HepG2 (cell line): ENCODE measurements at regions not wholly inside any gene's neighbourhood (a gene's known extent, or its start where the extent isn't known, plus 50 kb on each side); places are given as distances from the start of the nearest gene placed in this dataset.

Experiments
- ATAC-seq: fragments of 200-7000 bp; cut with Tn5 transposase; 3 replicates; pipeline ENCODE4 v1.9.1; 2020; ENCODE audit warnings: mild to moderate bottlenecking, moderate library complexity
- BruUV-seq: library from RNA; stranded (reverse); fragments of 400-500 nt; replicated peaks from 2 replicates; lab custom pipeline; 2021; lab: Mats Ljungman, UMichigan
- CTCF ChIA-PET: fragments of 300-600 bp; formaldehyde crosslinking; extraction: SDS; loops from one replicate; lab custom pipeline; 2021; ENCODE audit warnings: low total read pairs, inconsistent platforms, low intra/inter-chr PET ratio; lab: Yijun Ruan, JAX
- POLR2A ChIA-PET: fragments of 350-600 bp; sonication (Branson Sonifier 250); formaldehyde crosslinking; loops from one replicate; lab custom pipeline; 2020; ENCODE audit warnings: antibody characterized with exemption, inconsistent platforms; lab: Yijun Ruan, JAX
- DNase-seq: peaks from one replicate; pipeline ENCODE4 v3.0.0-alpha.2; 2015; ENCODE audit warnings: low spot score
- FAIRE-seq: peaks from 3 replicates; lab custom pipeline; 2011; peaks lifted over from hg19 to GRCh38; lab: Jason Lieb, UNC
- H2AFZ ChIP-seq: one replicate; pipeline ENCODE4 v1.6.1; 2011; ENCODE audit warnings: low read length, inconsistent platforms
- H3K27ac ChIP-seq: fragments of 300-600 bp; 3 replicates; pipeline ENCODE4 v1.8.0; 2011; ENCODE audit warnings: mixed run types, mild to moderate bottlenecking, mixed read lengths, low read length, inconsistent platforms; ENCODE audit not compliant: insufficient read depth; ENCODE audit errors: extremely low read length
- H3K27me3 ChIP-seq, 2 experiments: fragments of 200-600 bp in 1 of 2; 2 replicates in 1 of 2; 3 replicates in 1 of 2; pipeline versions ENCODE4 v1.6.0 to v1.8.0; 2011; ENCODE audit warnings: low read length in 2 of 2, mild to moderate bottlenecking in 2 of 2, moderate library complexity in 2 of 2, inconsistent platforms in 1 of 2; ENCODE audit not compliant: insufficient read depth in 2 of 2, control insufficient read depth in 1 of 2
- H3K36me3 ChIP-seq, 2 experiments: fragments of 200-600 bp in 1 of 2; replicated peaks in 1 of 2; 2 replicates in 1 of 2; 3 replicates in 1 of 2; pipeline versions ENCODE4 v1.5.1 to v1.8.0; 2011; ENCODE audit warnings: low read length in 2 of 2, inconsistent platforms in 1 of 2; ENCODE audit not compliant: insufficient read depth in 2 of 2, control insufficient read depth in 1 of 2
- H3K4me1 ChIP-seq: 2 replicates; pipeline ENCODE4 v1.5.1; 2012; ENCODE audit warnings: low read length, inconsistent platforms; ENCODE audit not compliant: insufficient read depth
- H3K4me2 ChIP-seq: 2 replicates; pipeline ENCODE4 v1.6.0; 2011; ENCODE audit warnings: low read depth, low read length, inconsistent platforms
- H3K4me3 ChIP-seq, 3 experiments: fragments of 200-600 bp in 1 of 3; sonication (generic), shearing (Covaris generic) in 1 of 3; replicated peaks in 1 of 3; 2 replicates each; pipeline ENCODE4 v1.5.1; 2011 to 2016; ENCODE audit warnings: low read length in 3 of 3, inconsistent platforms in 2 of 3, low read depth in 2 of 3, mild to moderate bottlenecking in 2 of 3, control low read depth in 1 of 3, mixed read lengths in 1 of 3; ENCODE audit not compliant: insufficient read depth in 1 of 3
- H3K79me2 ChIP-seq: one replicate; pipeline ENCODE4 v1.6.1; 2011; ENCODE audit warnings: low read length, inconsistent platforms; ENCODE audit not compliant: insufficient read depth
- H3K9ac ChIP-seq: 2 replicates; pipeline ENCODE4 v1.6.0; 2011; ENCODE audit warnings: mild to moderate bottlenecking, low read depth, low read length, inconsistent platforms; ENCODE audit not compliant: insufficient read depth
- H3K9me3 ChIP-seq: 2 replicates; pipeline ENCODE4 v1.5.1; 2012; ENCODE audit warnings: mild to moderate bottlenecking, low read length
- H4K20me1 ChIP-seq: 2 replicates; pipeline ENCODE4 v1.6.0; 2011; ENCODE audit warnings: inconsistent platforms, mild to moderate bottlenecking, low read length, moderate library complexity; ENCODE audit not compliant: insufficient read depth
- CEBPG ChIP-seq: IDR thresholded peaks from 2 replicates; pipeline ENCODE4 v1.6.1; 2016
- EED ChIP-seq: sonication (generic); formaldehyde crosslinking; IDR thresholded peaks from 2 replicates; pipeline ENCODE4 v1.5.0; 2020; ENCODE audit warnings: mild to moderate bottlenecking, missing genetic modification reagents
- FOXP1 ChIP-seq, 2 experiments: fragments of 450-650 bp in 1 of 2; IDR thresholded peaks; 2 replicates each; pipeline ENCODE4 v1.6.1; 2017 to 2018; ENCODE audit warnings: antibody characterized with exemption in 1 of 2
- NCOA2 ChIP-seq: sonication (generic); formaldehyde crosslinking; IDR thresholded peaks from 2 replicates; pipeline ENCODE4 v1.8.0; 2022; ENCODE audit warnings: inconsistent platforms
- REST ChIP-seq, 2 experiments: IDR thresholded peaks; 2 replicates each; pipeline ENCODE4 v1.6.1; 2011 to 2012; ENCODE audit warnings: low read length in 2 of 2, borderline replicate concordance in 1 of 2, low read depth in 1 of 2, mild to moderate bottlenecking in 1 of 2, moderate library complexity in 1 of 2
- SOX6 ChIP-seq, 2 experiments: fragments of 450-650 bp in 1 of 2; sonication (generic) in 1 of 2; formaldehyde crosslinking in 1 of 2; IDR thresholded peaks; 2 replicates each; pipeline versions ENCODE4 v1.4.0 to v1.6.1; 2017 to 2020; ENCODE audit warnings: antibody characterized with exemption in 1 of 2, mild to moderate bottlenecking in 1 of 2, missing genetic modification reagents in 1 of 2
- TBX2 ChIP-seq: sonication (generic); formaldehyde crosslinking; IDR thresholded peaks from 2 replicates; pipeline ENCODE4 v1.5.0; 2020; ENCODE audit warnings: missing genetic modification reagents, mild to moderate bottlenecking, borderline replicate concordance
- TFE3 ChIP-seq: IDR thresholded peaks from 2 replicates; pipeline ENCODE4 v1.6.1; 2016
- ZNF33B ChIP-seq: sonication (generic); formaldehyde crosslinking; IDR thresholded peaks from 2 replicates; pipeline ENCODE4 v1.5.1; 2020; ENCODE audit warnings: mild to moderate bottlenecking, missing genetic modification reagents
- ZNF563 ChIP-seq: sonication (generic); formaldehyde crosslinking; IDR thresholded peaks from 2 replicates; pipeline ENCODE4 v1.8.0; 2022; ENCODE audit warnings: mild to moderate bottlenecking, moderate library complexity, missing genetic modification reagents
- ZNF572 ChIP-seq: sonication (generic); formaldehyde crosslinking; IDR thresholded peaks from 2 replicates; pipeline ENCODE4 v1.5.1; 2020; ENCODE audit warnings: mild to moderate bottlenecking, missing genetic modification reagents
- ZNF768 ChIP-seq: sonication (generic); formaldehyde crosslinking; IDR thresholded peaks from 2 replicates; pipeline ENCODE4 v1.4.0; 2020; ENCODE audit warnings: missing genetic modification reagents
- WGBS: methylation state at CpG from one replicate; pipeline ENCODE4 v1.1.6; 2017; ENCODE audit warnings: low lambda C conversion rate; 5-methylcytosine and 5-hydroxymethylcytosine counted together
- in situ Hi-C: cut with HindIII; loops from 2 replicates; pipeline ENCODE4 v1.10.0; 2017; ENCODE audit warnings: low pct_unique_long_range_greater_than_20kb; ENCODE audit not compliant: extremely low pct_ligation_motif_present
- intact Hi-C: fragments of 100-400 bp; cut with micrococcal nuclease; formaldehyde crosslinking; loops from one replicate; pipeline ENCODE4 v1.10.0; 2022; ENCODE audit not compliant: unreplicated experiment
- TF ChIP-seq, protein P1 (sequence below): sonication (generic); formaldehyde crosslinking; conservative IDR thresholded peaks from 2 replicates; pipeline ENCODE4 v1.4.0; 2020; ENCODE audit warnings: missing genetic modification reagents
- TF ChIP-seq, protein P2 (sequence below): IDR thresholded peaks from 2 replicates; pipeline ENCODE4 v1.6.1; 2012; ENCODE audit warnings: inconsistent platforms
- TF ChIP-seq, protein P3 (sequence below): sonication (generic); formaldehyde crosslinking; IDR thresholded peaks from 2 replicates; pipeline ENCODE4 v1.5.0; 2020; ENCODE audit warnings: mild to moderate bottlenecking, missing genetic modification reagents

GRCh38 chr1:10848109-10848684, 51.8 kb upstream of the CASZ1 start:
- Histone ChIP-seq H2AFZ (no peak overlapping the region), H3K27ac (no peak overlapping the region), H3K4me3 (no peak overlapping the region), H3K79me2 (no peaks in the 10 kb centered on the region), H3K9ac (no peak overlapping the region), H4K20me1 (no peaks in the 10 kb centered on the region), H3K4me1 (peaks cover 20% of the 10 kb centered on the region), H3K9me3 (peaks cover 14% of the 10 kb centered on the region), H3K27me3 (peaks cover 4 to 35% of the 10 kb centered on the region in 2 experiments), H3K4me2 (0 out of 2 replicates have a peak overlapping the region, but pooled peaks have one; percentile 14), H3K36me3 (no peaks in the 10 kb centered on the region)
- WGBS: 17% methylated on average over 10 of the region's 10 CpGs
- in situ Hi-C loops: no loop called here
- BruUV-seq: no TSS peak
- DNase-seq (peak; percentile 71), FAIRE-seq (peak; percentile 56), ATAC-seq (peak; percentile 88)
- POLR2A ChIA-PET: no interaction called here
- intact Hi-C loops: no loop called here
- CTCF ChIA-PET: no interaction called here
- TF ChIP-seq ZNF768 (CRISPR knock-in tag) (no peak), FOXP1 (IDR thresholded peaks at IDR 0.05) (no peak), FOXP1 (CRISPR knock-in tag; IDR thresholded peaks at IDR 0.05) (peak; percentile 29; the same call in 1 of the 2 replicates), TBX2 (CRISPR knock-in tag) (no peak), ZNF563 (CRISPR knock-in tag) (no peak), TFE3 (CRISPR knock-in tag) (peak; percentile 69), ZNF33B (no peak), NCOA2 (no peak), ZNF572 (CRISPR knock-in tag) (no peak), CEBPG (0 out of 2 replicates have a peak, but pooled peaks have one; percentile 26), SOX6 (IDR thresholded peaks at IDR 0.05) (no peak), SOX6 (CRISPR knock-in tag; IDR thresholded peaks at IDR 0.05) (peak; percentile 29; the same call in 1 of the 2 replicates), EED (CRISPR knock-in tag) (no peak), REST (IDR thresholded peaks at IDR 0.05; ENCODE audit: borderline replicate concordance in 1 of 2, low read depth in 1 of 2, low read length in 2 of 2) (no peak)
- TF ChIP-seq, protein P1, sequence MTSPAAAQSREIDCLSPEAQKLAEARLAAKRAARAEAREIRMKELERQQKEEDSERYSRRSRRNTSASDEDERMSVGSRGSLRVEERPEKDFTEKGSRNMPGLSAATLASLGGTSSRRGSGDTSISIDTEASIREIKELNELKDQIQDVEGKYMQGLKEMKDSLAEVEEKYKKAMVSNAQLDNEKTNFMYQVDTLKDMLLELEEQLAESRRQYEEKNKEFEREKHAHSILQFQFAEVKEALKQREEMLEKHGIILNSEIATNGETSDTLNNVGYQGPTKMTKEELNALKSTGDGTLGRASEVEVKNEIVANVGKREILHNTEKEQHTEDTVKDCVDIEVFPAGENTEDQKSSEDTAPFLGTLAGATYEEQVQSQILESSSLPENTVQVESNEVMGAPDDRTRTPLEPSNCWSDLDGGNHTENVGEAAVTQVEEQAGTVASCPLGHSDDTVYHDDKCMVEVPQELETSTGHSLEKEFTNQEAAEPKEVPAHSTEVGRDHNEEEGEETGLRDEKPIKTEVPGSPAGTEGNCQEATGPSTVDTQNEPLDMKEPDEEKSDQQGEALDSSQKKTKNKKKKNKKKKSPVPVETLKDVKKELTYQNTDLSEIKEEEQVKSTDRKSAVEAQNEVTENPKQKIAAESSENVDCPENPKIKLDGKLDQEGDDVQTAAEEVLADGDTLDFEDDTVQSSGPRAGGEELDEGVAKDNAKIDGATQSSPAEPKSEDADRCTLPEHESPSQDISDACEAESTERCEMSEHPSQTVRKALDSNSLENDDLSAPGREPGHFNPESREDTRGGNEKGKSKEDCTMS (CRISPR knock-in tag): no peak
- TF ChIP-seq, protein P2, sequence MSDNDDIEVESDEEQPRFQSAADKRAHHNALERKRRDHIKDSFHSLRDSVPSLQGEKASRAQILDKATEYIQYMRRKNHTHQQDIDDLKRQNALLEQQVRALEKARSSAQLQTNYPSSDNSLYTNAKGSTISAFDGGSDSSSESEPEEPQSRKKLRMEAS: no peak
- TF ChIP-seq, protein P3, sequence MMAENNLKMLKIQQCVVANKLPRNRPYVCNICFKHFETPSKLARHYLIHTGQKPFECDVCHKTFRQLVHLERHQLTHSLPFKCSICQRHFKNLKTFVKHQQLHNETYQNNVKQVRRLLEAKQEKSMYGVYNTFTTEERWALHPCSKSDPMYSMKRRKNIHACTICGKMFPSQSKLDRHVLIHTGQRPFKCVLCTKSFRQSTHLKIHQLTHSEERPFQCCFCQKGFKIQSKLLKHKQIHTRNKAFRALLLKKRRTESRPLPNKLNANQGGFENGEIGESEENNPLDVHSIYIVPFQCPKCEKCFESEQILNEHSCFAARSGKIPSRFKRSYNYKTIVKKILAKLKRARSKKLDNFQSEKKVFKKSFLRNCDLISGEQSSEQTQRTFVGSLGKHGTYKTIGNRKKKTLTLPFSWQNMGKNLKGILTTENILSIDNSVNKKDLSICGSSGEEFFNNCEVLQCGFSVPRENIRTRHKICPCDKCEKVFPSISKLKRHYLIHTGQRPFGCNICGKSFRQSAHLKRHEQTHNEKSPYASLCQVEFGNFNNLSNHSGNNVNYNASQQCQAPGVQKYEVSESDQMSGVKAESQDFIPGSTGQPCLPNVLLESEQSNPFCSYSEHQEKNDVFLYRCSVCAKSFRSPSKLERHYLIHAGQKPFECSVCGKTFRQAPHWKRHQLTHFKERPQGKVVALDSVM (CRISPR knock-in tag): peak; percentile 84
